Right lobe of liver (tissue), 4 donors: ENCODE measurements at regions not wholly inside any gene's neighbourhood (a gene's known extent, or its start where the extent isn't known, plus 50 kb on each side); places are given as distances from the start of the nearest gene placed in this dataset.

ENCODE experiments used
- CTCF ChIP-seq, 4 donors: fragments of 200-600 bp in 3 of 4; fragments of 450-650 bp in 1 of 4; IDR thresholded peaks; one replicate each; pipeline versions ENCODE4 v1.5.1 to v1.8.0; 2016 to 2022; ENCODE audit warnings: antibody characterized with exemption in 4 of 4, mild to moderate bottlenecking in 2 of 4
- POLR2A ChIP-seq: fragments of 450-650 bp; IDR thresholded peaks from one replicate; pipeline ENCODE4 v1.6.1; 2017; ENCODE audit warnings: antibody characterized with exemption, mild to moderate bottlenecking
- donor health status: DM: no; HTN: no; CAD: no.
- donor health status: DM: no; HTN: no; CAD: no.
- donor health status: DM: no; HTN: yes; CAD: no.

DNA sequence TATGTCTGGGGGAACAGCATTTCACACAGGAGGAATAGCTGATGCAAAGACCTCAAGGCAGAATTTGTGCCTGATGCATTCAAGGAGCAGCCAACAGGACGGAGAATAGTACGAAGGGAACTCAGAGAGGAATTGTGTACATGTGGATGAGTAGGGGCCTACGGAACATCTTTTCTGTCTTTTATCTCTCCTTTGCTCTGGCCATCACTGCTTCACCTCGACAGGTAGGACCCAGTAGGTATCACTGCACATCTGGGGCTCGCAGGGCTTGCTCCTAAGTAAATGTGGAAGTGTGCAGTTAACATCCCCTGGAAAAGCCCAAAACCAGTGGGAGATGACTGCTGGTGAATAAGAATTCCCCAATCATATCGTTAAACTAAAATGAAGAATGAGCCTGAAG lies 56.4 kb upstream of the POU1F1 start:
- TF ChIP-seq CTCF (IDR thresholded peaks at IDR 0.05) (no peak), POLR2A (no peak)
